OCI-LY1 (cell line): ENCODE measurements at regions not wholly inside any gene's neighbourhood (a gene's known extent, or its start where the extent isn't known, plus 50 kb on each side); places are given as distances from the start of the nearest gene placed in this dataset.

ENCODE experiments used
- H2AFZ ChIP-seq: fragments of 200-600 bp; sonication (generic), shearing (Covaris generic); 2 replicates; pipeline ENCODE4 v1.6.0; 2014; ENCODE audit warnings: antibody characterized with exemption, mild to moderate bottlenecking, low read length
- H3F3A ChIP-seq: fragments of 200-600 bp; sonication (generic), shearing (Covaris generic); 2 replicates; pipeline ENCODE4 v1.6.0; 2014; ENCODE audit warnings: mild to moderate bottlenecking, antibody characterized with exemption, low read length, moderate library complexity; ENCODE audit not compliant: insufficient read depth
- H3K27ac ChIP-seq: fragments of 200-600 bp; sonication (generic); 2 replicates; pipeline ENCODE4 v1.5.1; 2014; ENCODE audit warnings: low read length, mixed run types, mild to moderate bottlenecking, low read depth; ENCODE audit not compliant: poor library complexity, severe bottlenecking
- H3K27me3 ChIP-seq: fragments of 200-600 bp; sonication (generic); 2 replicates; pipeline ENCODE4 v1.6.0; 2014; ENCODE audit warnings: antibody characterized with exemption, mild to moderate bottlenecking, low read length, moderate library complexity; ENCODE audit not compliant: insufficient read depth
- H3K36me3 ChIP-seq: fragments of 200-600 bp; sonication (generic); 2 replicates; pipeline ENCODE4 v1.6.1; 2014; ENCODE audit warnings: mild to moderate bottlenecking, antibody characterized with exemption, low read length, moderate library complexity, mixed read lengths; ENCODE audit not compliant: insufficient read depth
- H3K4me1 ChIP-seq: fragments of 200-600 bp; sonication (generic); 2 replicates; pipeline ENCODE4 v1.5.1; 2014; ENCODE audit warnings: mild to moderate bottlenecking, low read length, moderate library complexity; ENCODE audit not compliant: insufficient read depth, severe bottlenecking
- H3K4me2 ChIP-seq: fragments of 200-600 bp; sonication (generic), shearing (Covaris generic); 2 replicates; pipeline ENCODE4 v1.6.1; 2014; ENCODE audit warnings: low read length
- H3K4me3 ChIP-seq: fragments of 200-600 bp; sonication (generic); 2 replicates; pipeline ENCODE4 v1.5.1; 2014; ENCODE audit warnings: low read length, low read depth, mild to moderate bottlenecking, mixed read lengths; ENCODE audit not compliant: poor library complexity, severe bottlenecking
- H3K79me2 ChIP-seq: fragments of 200-600 bp; shearing (Covaris generic); 2 replicates; pipeline ENCODE4 v1.6.1; 2016; ENCODE audit warnings: mixed run types, low read length, mixed read lengths; ENCODE audit not compliant: insufficient read depth
- H3K9ac ChIP-seq: fragments of 200-600 bp; sonication (generic), shearing (Covaris generic); 2 replicates; pipeline ENCODE4 v1.6.1; 2014; ENCODE audit warnings: mild to moderate bottlenecking, low read length, mixed read lengths
- H3K9me2 ChIP-seq: fragments of 200-600 bp; sonication (generic), shearing (Covaris generic); 2 replicates; pipeline ENCODE4 v1.6.1; 2014; ENCODE audit warnings: low read depth, mild to moderate bottlenecking, low read length, mixed read lengths
- H3K9me3 ChIP-seq: fragments of 200-600 bp; shearing (Covaris generic); 2 replicates; pipeline ENCODE4 v1.6.1; 2014; ENCODE audit warnings: low read length, mixed read lengths
- H4K20me1 ChIP-seq: fragments of 200-600 bp; sonication (generic), shearing (Covaris generic); 2 replicates; pipeline ENCODE4 v1.6.0; 2016; ENCODE audit warnings: mild to moderate bottlenecking, low read length; ENCODE audit not compliant: insufficient read depth
- CTCF ChIP-seq: fragments of 200-600 bp; sonication (generic), shearing (Covaris generic); IDR thresholded peaks from 2 replicates; pipeline ENCODE4 v1.5.1; 2017; ENCODE audit warnings: mild to moderate bottlenecking, antibody characterized with exemption, low read length, moderate library complexity, mixed read lengths
- EZH2 ChIP-seq: fragments of 200-600 bp; sonication (generic), shearing (Covaris generic); IDR thresholded peaks from 2 replicates; pipeline ENCODE4 v1.8.0; 2017; ENCODE audit warnings: borderline replicate concordance, mixed run types, mild to moderate bottlenecking, antibody characterized with exemption, low read length, moderate library complexity, mixed read lengths

GRCh38 chr16:86693033-86693432, 114.7 kb downstream of the FOXL1 start:
- H3K9me3 ChIP-seq: no peaks in the 10 kb centered on the region
- H3K36me3 ChIP-seq: no peaks in the 10 kb centered on the region
- H3F3A ChIP-seq: no peaks in the 10 kb centered on the region
- H3K4me2 ChIP-seq: no peak overlapping the region
- H3K9ac ChIP-seq: no peak overlapping the region
- no peaks in the 10 kb centered on the region for H3K27me3 ChIP-seq
- H2AFZ ChIP-seq: no peak overlapping the region
- H3K9me2 ChIP-seq: no peaks in the 10 kb centered on the region
- no peak overlapping the region for H3K4me3 ChIP-seq
- H3K4me1 ChIP-seq: no peaks in the 10 kb centered on the region
- no peaks in the 10 kb centered on the region for H3K79me2 ChIP-seq
- no peaks in the 10 kb centered on the region for H4K20me1 ChIP-seq
- no peak overlapping the region for H3K27ac ChIP-seq
- TF ChIP-seq CTCF (no peak), EZH2 (no peak)

GRCh38 chr16:86697715-86698114, 119.4 kb downstream of the FOXL1 start:
- no peak overlapping the region for H3K27ac ChIP-seq
- no peak overlapping the region for H3K9ac ChIP-seq
- no peak overlapping the region for H2AFZ ChIP-seq

GRCh38 chr16:86700046-86700945, 121.9 kb downstream of the FOXL1 start:
- H3K27me3 ChIP-seq: no peaks in the 10 kb centered on the region; the same call in 1 of the 2 replicates
- no peak overlapping the region for H2AFZ ChIP-seq
- no peaks in the 10 kb centered on the region for H3F3A ChIP-seq
- no peak overlapping the region for H3K9ac ChIP-seq
- H3K4me3 ChIP-seq: no peak overlapping the region
- H3K27ac ChIP-seq: no peak overlapping the region
- H3K4me2 ChIP-seq: no peak overlapping the region
- H3K9me2 ChIP-seq: no peaks in the 10 kb centered on the region
- TF ChIP-seq CTCF (no peak), EZH2 (no peak)
- no peaks in the 10 kb centered on the region for H3K36me3 ChIP-seq
- no peaks in the 10 kb centered on the region for H4K20me1 ChIP-seq
- no peaks in the 10 kb centered on the region for H3K79me2 ChIP-seq
- H3K4me1 ChIP-seq: no peaks in the 10 kb centered on the region
- no peaks in the 10 kb centered on the region for H3K9me3 ChIP-seq

More at GRCh38 chr16:86697715-86698114, 119.4 kb downstream of the FOXL1 start:
- Histone ChIP-seq H3K4me2 (no peak overlapping the region), H3K27me3 (no peaks in the 10 kb centered on the region), H3K9me3 (no peaks in the 10 kb centered on the region), H3K79me2 (no peaks in the 10 kb centered on the region), H3K36me3 (no peaks in the 10 kb centered on the region), H3K9me2 (no peaks in the 10 kb centered on the region), H3F3A (no peaks in the 10 kb centered on the region), H3K4me3 (no peak overlapping the region), H3K4me1 (no peaks in the 10 kb centered on the region), H4K20me1 (no peaks in the 10 kb centered on the region)
- TF ChIP-seq CTCF: no peak
- no peak for TF ChIP-seq EZH2
